ENCODE measurements at regions not wholly inside any gene's neighbourhood (a gene's known extent, or its start where the extent isn't known, plus 50 kb on each side); places are given as distances from the start of the nearest gene placed in this dataset.
"Not testable (repeated sequence)": the region's sequence is repeated elsewhere in the genome, so short reads cannot be mapped to it uniquely, and the experiment has no call there.

- DNase-seq = no peak
Observed at GRCh38 chrX:96538104-96538725, 146.4 kb upstream of the DIAPH2 start.

GRCh38 chrX:96540111-96540631, 144.5 kb upstream of the DIAPH2 start:
- peak; percentile 36 to 40 for DNase-seq

GRCh38 chrX:96546281-96546680, 138.4 kb upstream of the DIAPH2 start:
- not testable (repeated sequence) for DNase-seq

GRCh38 chrX:96551322-96551872, 133.2 kb upstream of the DIAPH2 start:
- DNase-seq = no peak

- DNase-seq = no peak
Observed at GRCh38 chrX:96556886-96557285, 127.8 kb upstream of the DIAPH2 start.

- not testable (repeated sequence) for DNase-seq
Observed at GRCh38 chrX:96561129-96561528, 123.5 kb upstream of the DIAPH2 start.

GRCh38 chrX:96563646-96564045, 121.0 kb upstream of the DIAPH2 start:
- DNase-seq = peak; percentile 2 to 5

- no peak for DNase-seq
Observed at GRCh38 chrX:96564595-96564994, 120.0 kb upstream of the DIAPH2 start.

GRCh38 chrX:96566878-96567277, 117.8 kb upstream of the DIAPH2 start:
- DNase-seq = no peak

- DNase-seq = peak; percentile 45 to 64
Observed at GRCh38 chrX:96568071-96568470, 116.6 kb upstream of the DIAPH2 start.

GRCh38 chrX:96569034-96569433, 115.6 kb upstream of the DIAPH2 start:
- DNase-seq = no peak

- DNase-seq = no peak
Observed at GRCh38 chrX:96575011-96575410, 109.6 kb upstream of the DIAPH2 start.

- DNase-seq = no peak
Observed at GRCh38 chrX:96576368-96576767, 108.3 kb upstream of the DIAPH2 start.

GRCh38 chrX:96578781-96579180, 105.9 kb upstream of the DIAPH2 start:
- DNase-seq = no peak

GRCh38 chrX:96579252-96579651, 105.4 kb upstream of the DIAPH2 start:
- no peak for DNase-seq

GRCh38 chrX:96590403-96590802, 94.2 kb upstream of the DIAPH2 start:
- DNase-seq = no peak

- no peak for DNase-seq
Observed at GRCh38 chrX:96591421-96591820, 93.2 kb upstream of the DIAPH2 start.

- DNase-seq = not testable (repeated sequence)
Observed at GRCh38 chrX:96597847-96598246, 86.8 kb upstream of the DIAPH2 start.

- no peak for DNase-seq
Observed at GRCh38 chrX:96611619-96612362, 72.9 kb upstream of the DIAPH2 start.

GRCh38 chrX:96615448-96615847, 69.2 kb upstream of the DIAPH2 start:
- no peak for DNase-seq

GRCh38 chrX:96619588-96619987, 65.1 kb upstream of the DIAPH2 start:
- DNase-seq = no peak

GRCh38 chrX:96621811-96622210, 62.8 kb upstream of the DIAPH2 start:
- no peak for DNase-seq

All from AML-193 (cell line).